B cell (primary cell): ENCODE measurements at regions not wholly inside any gene's neighbourhood (a gene's known extent, or its start where the extent isn't known, plus 50 kb on each side); places are given as distances from the start of the nearest gene placed in this dataset.

Experiments
- ATAC-seq: fragments of 200-7000 bp; cut with Tn5 transposase; one replicate; pipeline ENCODE4 v1.10.0; 2021; ENCODE audit warnings: low read depth, mild to moderate bottlenecking, moderate number of reproducible peaks, moderate library complexity
- CTCF ChIA-PET: fragments of 350-600 bp; sonication (Branson Sonifier 250); formaldehyde crosslinking; loops from one replicate; lab custom pipeline; 2021; ENCODE audit warnings: antibody characterized with exemption, inconsistent platforms; lab: Charles Lee
- POLR2A ChIA-PET: fragments of 350-600 bp; sonication (Branson Sonifier 250); formaldehyde crosslinking; loops from one replicate; lab custom pipeline; 2021; ENCODE audit warnings: antibody characterized with exemption; lab: Charles Lee
- DNase-seq: peaks from one replicate; pipeline ENCODE4 v3.0.0; 2013
- H2AFZ ChIP-seq: 2 replicates; pipeline ENCODE4 v1.6.1; 2012; ENCODE audit warnings: mild to moderate bottlenecking, low read depth, low read length; ENCODE audit not compliant: insufficient read depth, poor library complexity, severe bottlenecking
- H3K27ac ChIP-seq, 2 donors: 1 replicate in 1 of 2; 2 replicates in 1 of 2; pipeline ENCODE4 v1.5.1; 2012 to 2013; ENCODE audit warnings: low read length in 2 of 2, mild to moderate bottlenecking in 2 of 2, moderate library complexity in 1 of 2
- H3K27me3 ChIP-seq, 4 experiments: fragments of 200-600 bp in 1 of 4; sonication (generic) in 1 of 4; replicated peaks in 1 of 4; 1 replicate in 2 of 4; 2 replicates in 2 of 4; pipeline versions ENCODE4 v1.6.1 to v1.7.0; 2013 to 2016; ENCODE audit warnings: low read length in 3 of 4, mild to moderate bottlenecking in 2 of 4, mixed read lengths in 1 of 4, moderate library complexity in 1 of 4; ENCODE audit not compliant: insufficient read depth in 4 of 4, control insufficient read depth in 3 of 4; ENCODE audit errors: control extremely low read depth in 1 of 4
- H3K36me3 ChIP-seq, 2 experiments: replicated peaks in 1 of 2; 1 replicate in 1 of 2; 2 replicates in 1 of 2; pipeline versions ENCODE4 v1.6.1 to v1.7.1; 2013; ENCODE audit warnings: low read length in 1 of 2; ENCODE audit not compliant: insufficient read depth in 2 of 2, control insufficient read depth in 1 of 2; ENCODE audit errors: control extremely low read depth in 1 of 2, extremely low read depth in 1 of 2
- H3K4me1 ChIP-seq, 2 donors: fragments of 200-600 bp in 1 of 2; sonication (generic) in 1 of 2; 1 replicate in 1 of 2; 2 replicates in 1 of 2; pipeline versions ENCODE4 v1.5.1 to v1.6.1; 2013 to 2017; ENCODE audit warnings: low read length in 2 of 2; ENCODE audit not compliant: control insufficient read depth in 2 of 2, insufficient read depth in 2 of 2
- H3K4me2 ChIP-seq: replicated peaks from 2 replicates; pipeline ENCODE3; 2012; ENCODE audit warnings: mild to moderate bottlenecking, low read depth, low read length; ENCODE audit not compliant: poor library complexity, severe bottlenecking
- H3K4me3 ChIP-seq, 5 experiments: fragments of 200-600 bp in 1 of 5; sonication (generic) in 1 of 5; 1 replicate in 3 of 5; 2 replicates in 2 of 5; pipeline versions ENCODE4 v1.5.1 to v1.7.0; 2011 to 2016; ENCODE audit warnings: low read length in 4 of 5, mild to moderate bottlenecking in 4 of 5, low read depth in 2 of 5, control low read depth in 1 of 5, moderate library complexity in 1 of 5; ENCODE audit not compliant: insufficient read depth in 1 of 5; ENCODE audit errors: control extremely low read depth in 1 of 5, extremely low read depth in 1 of 5
- H3K79me2 ChIP-seq: fragments of 200-600 bp; sonication (generic); one replicate; pipeline ENCODE4 v1.6.0; 2016; ENCODE audit warnings: low read length; ENCODE audit not compliant: control insufficient read depth, insufficient read depth
- H3K9ac ChIP-seq: fragments of 200-600 bp; sonication (generic); 2 replicates; pipeline ENCODE4 v1.6.1; 2017; ENCODE audit warnings: mild to moderate bottlenecking, low read length, moderate library complexity
- H3K9me3 ChIP-seq, 3 donors: one replicate each; pipeline versions ENCODE4 v1.6.1 to v1.7.1; 2013; ENCODE audit warnings: low read length in 2 of 3; ENCODE audit not compliant: control insufficient read depth in 2 of 3, insufficient read depth in 1 of 3; ENCODE audit errors: control extremely low read depth in 1 of 3
- H4K20me1 ChIP-seq: 2 replicates; pipeline ENCODE4 v1.6.0; 2012; ENCODE audit warnings: mild to moderate bottlenecking, low read length; ENCODE audit not compliant: insufficient read depth, control insufficient read depth, poor library complexity, severe bottlenecking
- H3K27ac Mint-ChIP-seq: one replicate; pipeline ENCODE4 v1.8.0; 2021; ENCODE audit warnings: mixed read lengths
- H3K27me3 Mint-ChIP-seq: one replicate; pipeline ENCODE4 v1.8.0; 2021; ENCODE audit warnings: mixed read lengths
- H3K4me1 Mint-ChIP-seq: one replicate; pipeline ENCODE4 v1.8.0; 2021; ENCODE audit warnings: mixed read lengths
- H3K4me3 Mint-ChIP-seq: one replicate; pipeline ENCODE4 v1.8.0; 2021; ENCODE audit warnings: mixed read lengths
- H3K9me3 Mint-ChIP-seq: one replicate; pipeline ENCODE4 v1.8.0; 2022; ENCODE audit warnings: mixed read lengths; ENCODE audit not compliant: insufficient read depth
- EZH2 ChIP-seq: IDR thresholded peaks from 2 replicates; pipeline ENCODE4 v1.6.1; 2012; ENCODE audit warnings: borderline replicate concordance, low read depth, mild to moderate bottlenecking, moderate library complexity, low read length; ENCODE audit not compliant: insufficient read depth, poor library complexity, severe bottlenecking
- WGBS: methylation state at CpG from one replicate; pipeline ENCODE4 v1.1.5; 2013; ENCODE audit warnings: missing lambda C conversion rate; ENCODE audit not compliant: insufficient coverage; 5-methylcytosine and 5-hydroxymethylcytosine counted together
- intact Hi-C: fragments of 100-400 bp; cut with micrococcal nuclease; formaldehyde crosslinking; loops from one replicate; pipeline ENCODE4 v1.10.0; 2022
- TF ChIP-seq, protein P1 (sequence below): fragments of 200-600 bp; IDR thresholded peaks from one replicate; pipeline ENCODE4 v1.8.0; 2022; ENCODE audit warnings: antibody characterized with exemption, mild to moderate bottlenecking

DNA sequence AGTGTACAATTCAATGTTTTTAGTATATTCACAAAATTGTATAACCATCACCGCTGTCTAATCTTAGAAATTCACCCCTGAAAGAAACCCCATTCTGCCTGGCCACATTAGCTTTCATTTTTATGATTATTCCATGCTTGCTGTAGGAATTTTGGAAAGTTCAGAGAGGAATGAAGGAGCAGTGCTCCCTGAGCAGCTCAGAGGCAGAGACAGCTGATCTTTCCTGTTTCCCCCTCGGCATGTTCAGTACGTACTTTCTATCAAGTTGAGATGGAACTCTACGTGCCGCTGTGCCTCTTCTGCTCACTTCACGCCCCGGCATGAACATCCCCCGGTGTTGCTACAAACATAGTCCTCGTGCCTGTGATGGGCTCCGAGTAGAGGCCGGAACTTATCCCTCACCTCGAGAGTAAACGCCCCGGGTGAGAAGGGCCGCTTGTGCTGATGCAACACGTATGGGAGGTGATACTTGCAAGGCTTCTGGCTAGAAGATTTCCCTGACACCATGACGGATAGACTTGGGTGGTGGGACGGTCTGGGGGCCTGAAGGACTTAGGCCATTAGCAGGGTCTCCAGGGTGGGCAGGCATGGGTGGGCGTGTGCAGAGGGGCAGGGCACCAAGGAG, 79.2 kb upstream of the CIBAR2 start:
- Histone ChIP-seq H3K79me2 (no peaks in the 10 kb centered on the region), H2AFZ (no peak overlapping the region), H3K9me3 (peaks cover 0 to 24% (median 12%) of the 10 kb centered on the region in 3 donors), H3K4me3 (no peak overlapping the region), H3K9ac (no peak overlapping the region), H4K20me1 (no peaks in the 10 kb centered on the region), H3K4me2 (no peak overlapping the region), H3K4me1 (no peaks in the 10 kb centered on the region), H3K27ac (no peak overlapping the region), H3K36me3 (no peaks in the 10 kb centered on the region), H3K27me3 (peaks cover 0 to 2% (median 1%) of the 10 kb centered on the region in 4 experiments)
- no peak for ATAC-seq
- intact Hi-C loops, result no loop called here
- peaks cover 16% of the 10 kb centered on the region for H3K27me3 Mint-ChIP-seq
- peaks cover 8% of the 10 kb centered on the region for H3K9me3 Mint-ChIP-seq
- WGBS, result 94% methylated on average over 17 of the region's 19 CpGs
- TF ChIP-seq, protein P1, sequence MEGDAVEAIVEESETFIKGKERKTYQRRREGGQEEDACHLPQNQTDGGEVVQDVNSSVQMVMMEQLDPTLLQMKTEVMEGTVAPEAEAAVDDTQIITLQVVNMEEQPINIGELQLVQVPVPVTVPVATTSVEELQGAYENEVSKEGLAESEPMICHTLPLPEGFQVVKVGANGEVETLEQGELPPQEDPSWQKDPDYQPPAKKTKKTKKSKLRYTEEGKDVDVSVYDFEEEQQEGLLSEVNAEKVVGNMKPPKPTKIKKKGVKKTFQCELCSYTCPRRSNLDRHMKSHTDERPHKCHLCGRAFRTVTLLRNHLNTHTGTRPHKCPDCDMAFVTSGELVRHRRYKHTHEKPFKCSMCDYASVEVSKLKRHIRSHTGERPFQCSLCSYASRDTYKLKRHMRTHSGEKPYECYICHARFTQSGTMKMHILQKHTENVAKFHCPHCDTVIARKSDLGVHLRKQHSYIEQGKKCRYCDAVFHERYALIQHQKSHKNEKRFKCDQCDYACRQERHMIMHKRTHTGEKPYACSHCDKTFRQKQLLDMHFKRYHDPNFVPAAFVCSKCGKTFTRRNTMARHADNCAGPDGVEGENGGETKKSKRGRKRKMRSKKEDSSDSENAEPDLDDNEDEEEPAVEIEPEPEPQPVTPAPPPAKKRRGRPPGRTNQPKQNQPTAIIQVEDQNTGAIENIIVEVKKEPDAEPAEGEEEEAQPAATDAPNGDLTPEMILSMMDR, result no peak
- no peak for TF ChIP-seq EZH2
- CTCF ChIA-PET, result no interaction called here
- DNase-seq, result no peak
- POLR2A ChIA-PET, result no interaction called here
- no peak overlapping the region for H3K4me3 Mint-ChIP-seq
- no peaks in the 10 kb centered on the region for H3K4me1 Mint-ChIP-seq
- no peak overlapping the region for H3K27ac Mint-ChIP-seq

GRCh38 chr16:85192238-85193114, 80.2 kb upstream of the CIBAR2 start:
- H3K27me3 ChIP-seq, result peaks cover 0 to 2% (median 1%) of the 10 kb centered on the region in 4 experiments
- H3K9ac ChIP-seq, result no peak overlapping the region
- Mint-ChIP-seq H3K4me3 (no peak overlapping the region), H3K4me1 (no peaks in the 10 kb centered on the region), H3K27me3 (peaks cover 16% of the 10 kb centered on the region), H3K27ac (no peak overlapping the region), H3K9me3 (peaks cover 8% of the 10 kb centered on the region)
- no peak overlapping the region for H3K4me3 ChIP-seq
- no peaks in the 10 kb centered on the region for H3K36me3 ChIP-seq
- H2AFZ ChIP-seq, result no peak overlapping the region
- no peaks in the 10 kb centered on the region for H3K79me2 ChIP-seq
- H4K20me1 ChIP-seq, result no peaks in the 10 kb centered on the region
- no peak overlapping the region for H3K4me2 ChIP-seq
- ATAC-seq, result no peak
- TF ChIP-seq, protein P1, result no peak
- TF ChIP-seq EZH2, result no peak
- intact Hi-C loops, result no loop called here
- peaks cover 0 to 23% (median 12%) of the 10 kb centered on the region in 3 donors for H3K9me3 ChIP-seq
- ChIA-PET CTCF (no interaction called here), POLR2A (no interaction called here)
- DNase-seq, result no peak
- H3K27ac ChIP-seq, result no peak overlapping the region
- 93% methylated on average over 20 of the region's 20 CpGs for WGBS
- no peaks in the 10 kb centered on the region for H3K4me1 ChIP-seq
